OCI-LY7 (cell line): ENCODE measurements at regions not wholly inside any gene's neighbourhood (a gene's known extent, or its start where the extent isn't known, plus 50 kb on each side); places are given as distances from the start of the nearest gene placed in this dataset.

Source experiments
- CTCF ChIP-seq: fragments of 200-600 bp; sonication (generic); conservative IDR thresholded peaks from 2 replicates; pipeline ENCODE4 v1.5.1; 2014; ENCODE audit warnings: mild to moderate bottlenecking, antibody characterized with exemption, low read length, moderate library complexity, mixed read lengths
- EZH2phosphoT487 ChIP-seq: fragments of 200-600 bp; sonication (generic); IDR thresholded peaks from 2 replicates; pipeline ENCODE4 v1.6.1; 2018; ENCODE audit warnings: low read depth, borderline replicate concordance, mild to moderate bottlenecking, mixed run types, antibody characterized with exemption, low read length, moderate library complexity, mixed read lengths

- TF ChIP-seq EZH2phosphoT487 (no peak), CTCF (no peak)
Observed at GRCh38 chr6:5846335-5846734, 160.4 kb downstream of the NRN1 start.
